ENCODE measurements at regions not wholly inside any gene's neighbourhood (a gene's known extent, or its start where the extent isn't known, plus 50 kb on each side); places are given as distances from the start of the nearest gene placed in this dataset.

- no peaks in the 10 kb centered on the region for H3K9me3 ChIP-seq
- WGBS, 5 donors: 68 to 83% (median 70%) methylated on average over 2 of the region's 2 CpGs
These were observed 94.4 kb downstream of the OTOR start for GRCh38 chr20:16842486-16843120.

GRCh38 chr20:16844406-16844805 is 96.2 kb downstream of the OTOR start:
- Histone ChIP-seq H3K9me3 (no peaks in the 10 kb centered on the region), H3K36me3 (no peaks in the 10 kb centered on the region), H3K27ac (no peak overlapping the region), H3K4me1 (no peaks in the 10 kb centered on the region), H3K4me3 (no peak overlapping the region), H3K27me3 (no peaks in the 10 kb centered on the region)
- 78 to 94% (median 91%) methylated on average over 1 of the region's 1 CpG for WGBS, 5 donors
- DNase-seq: no peak
- intact Hi-C loops (cut with DNase I; ENCODE audit: low total_unique reads): no loop called here
- TF ChIP-seq POLR2A (IDR thresholded peaks at IDR 0.05) (no peak), POLR2AphosphoS5 (IDR thresholded peaks at IDR 0.05) (no peak), CTCF (IDR thresholded peaks at IDR 0.05) (no peak), EP300 (IDR thresholded peaks at IDR 0.05) (no peak)

More at GRCh38 chr20:16842486-16843120, 94.4 kb downstream of the OTOR start:
- no peak for TF ChIP-seq EP300 (IDR thresholded peaks at IDR 0.05)
- no peak for TF ChIP-seq POLR2A (IDR thresholded peaks at IDR 0.05)
- no peak for TF ChIP-seq CTCF (IDR thresholded peaks at IDR 0.05)
- no peak for TF ChIP-seq POLR2AphosphoS5 (IDR thresholded peaks at IDR 0.05)
- H3K4me3 ChIP-seq: no peak overlapping the region
- no peaks in the 10 kb centered on the region for H3K4me1 ChIP-seq
- intact Hi-C loops (cut with DNase I; ENCODE audit: low total_unique reads): no loop called here
- no peaks in the 10 kb centered on the region for H3K27me3 ChIP-seq
- no peak overlapping the region for H3K27ac ChIP-seq
- no peaks in the 10 kb centered on the region for H3K36me3 ChIP-seq
- no peak for DNase-seq

GRCh38 chr20:16846006-16846405 is 97.8 kb downstream of the OTOR start:
- DNase-seq: peak in 1 of 2 donors; percentile 28
- 76 to 88% (median 78%) methylated on average over 1 of the region's 1 CpG for WGBS, 5 donors
- Histone ChIP-seq H3K4me1 (no peaks in the 10 kb centered on the region), H3K36me3 (no peaks in the 10 kb centered on the region), H3K27me3 (no peaks in the 10 kb centered on the region), H3K27ac (no peak overlapping the region), H3K9me3 (no peaks in the 10 kb centered on the region), H3K4me3 (no peak overlapping the region)
- TF ChIP-seq EP300 (IDR thresholded peaks at IDR 0.05) (no peak), POLR2A (IDR thresholded peaks at IDR 0.05) (no peak), CTCF (IDR thresholded peaks at IDR 0.05) (no peak), POLR2AphosphoS5 (IDR thresholded peaks at IDR 0.05) (no peak)
- intact Hi-C loops (cut with DNase I; ENCODE audit: low total_unique reads): no loop called here

- no peaks in the 10 kb centered on the region for H3K4me1 ChIP-seq
- no peak overlapping the region for H3K27ac ChIP-seq
- H3K4me3 ChIP-seq: no peak overlapping the region
- H3K27me3 ChIP-seq: no peaks in the 10 kb centered on the region
- TF ChIP-seq EP300 (IDR thresholded peaks at IDR 0.05) (no peak), POLR2A (IDR thresholded peaks at IDR 0.05) (no peak), CTCF (IDR thresholded peaks at IDR 0.05) (no peak), POLR2AphosphoS5 (IDR thresholded peaks at IDR 0.05) (no peak)
- H3K9me3 ChIP-seq: no peaks in the 10 kb centered on the region
- intact Hi-C loops (cut with DNase I; ENCODE audit: low total_unique reads): no loop called here
- DNase-seq: no peak
- H3K36me3 ChIP-seq: no peaks in the 10 kb centered on the region
These were observed 99.9 kb downstream of the OTOR start for GRCh38 chr20:16848061-16848460.

All from stomach (tissue), 8 donors.